ENCODE measurements at regions not wholly inside any gene's neighbourhood (a gene's known extent, or its start where the extent isn't known, plus 50 kb on each side); places are given as distances from the start of the nearest gene placed in this dataset.
"Not testable (repeated sequence)": the region's sequence is repeated elsewhere in the genome, so short reads cannot be mapped to it uniquely, and the experiment has no call there.

- Histone ChIP-seq H3K9me3 (ENCODE audit: insufficient read depth, low read length) (no peaks in the 10 kb centered on the region), H3K79me2 (ENCODE audit: low read length) (no peaks in the 10 kb centered on the region), H3K27ac (ENCODE audit: low read length) (no peak overlapping the region), H3K4me2 (ENCODE audit: low read length) (peak overlapping the region; percentile 63), H3K4me3 (ENCODE audit: low read length) (peak overlapping the region; percentile 30; the same call in 1 of the 2 replicates), H2AFZ (ENCODE audit: low read depth, low read length) (no peak overlapping the region), H3K4me1 (ENCODE audit: low read length) (peaks cover 16% of the 10 kb centered on the region), H3K9ac (ENCODE audit: low read length) (no peak overlapping the region), H4K20me1 (ENCODE audit: insufficient read depth, low read length) (no peaks in the 10 kb centered on the region), H3K36me3 (replicated peaks; ENCODE audit: low read depth, low read length) (no peaks in the 10 kb centered on the region), H3K27me3 (ENCODE audit: low read depth, low read length) (peaks cover under 1% of the 10 kb centered on the region; the same call in 1 of the 2 replicates)
- no peak for TF ChIP-seq EZH2phosphoT487 (IDR thresholded peaks at IDR 0.05; ENCODE audit: low read depth)
- TF ChIP-seq CTCF (IDR thresholded peaks at IDR 0.05; ENCODE audit: low read depth, low read length): no peak
These were observed 208.3 kb downstream of the EXOC5 start for GRCh38 chr14:57060276-57060955.

GRCh38 chr14:57058319-57058718, 210.4 kb downstream of the EXOC5 start:
- peaks cover 16% of the 10 kb centered on the region for H3K4me1 ChIP-seq (ENCODE audit: low read length)
- H3K79me2 ChIP-seq (ENCODE audit: low read length): no peaks in the 10 kb centered on the region
- no peak overlapping the region for H3K4me2 ChIP-seq (ENCODE audit: low read length)
- H4K20me1 ChIP-seq (ENCODE audit: insufficient read depth, low read length): no peaks in the 10 kb centered on the region
- H3K9ac ChIP-seq (ENCODE audit: low read length): no peak overlapping the region
- H3K27me3 ChIP-seq (ENCODE audit: low read depth, low read length): no peaks in the 10 kb centered on the region
- H3K36me3 ChIP-seq (replicated peaks; ENCODE audit: low read depth, low read length): no peaks in the 10 kb centered on the region
- no peak overlapping the region for H3K4me3 ChIP-seq (ENCODE audit: low read length)
- H3K27ac ChIP-seq (ENCODE audit: low read length): no peak overlapping the region
- TF ChIP-seq CTCF (IDR thresholded peaks at IDR 0.05; ENCODE audit: low read depth, low read length) (no peak), EZH2phosphoT487 (IDR thresholded peaks at IDR 0.05; ENCODE audit: low read depth) (no peak)
- no peaks in the 10 kb centered on the region for H3K9me3 ChIP-seq (ENCODE audit: insufficient read depth, low read length)
- H2AFZ ChIP-seq (ENCODE audit: low read depth, low read length): no peak overlapping the region

- H3K4me3 ChIP-seq (ENCODE audit: low read length): no peak overlapping the region
These were observed 210.9 kb downstream of the EXOC5 start for GRCh38 chr14:57057803-57058202.

GRCh38 chr14:57056522-57056921, 212.2 kb downstream of the EXOC5 start:
- not testable (repeated sequence) for H3K36me3 ChIP-seq (replicated peaks; ENCODE audit: low read depth, low read length); H3K4me2 ChIP-seq (ENCODE audit: low read length); H4K20me1 ChIP-seq (ENCODE audit: insufficient read depth, low read length); H3K27me3 ChIP-seq (ENCODE audit: low read depth, low read length); H3K27ac ChIP-seq (ENCODE audit: low read length); H3K4me3 ChIP-seq (ENCODE audit: low read length); H2AFZ ChIP-seq (ENCODE audit: low read depth, low read length); H3K79me2 ChIP-seq (ENCODE audit: low read length); H3K9ac ChIP-seq (ENCODE audit: low read length); H3K9me3 ChIP-seq (ENCODE audit: insufficient read depth, low read length)
- peaks cover 16% of the 10 kb centered on the region for H3K4me1 ChIP-seq (ENCODE audit: low read length)

More at GRCh38 chr14:57057803-57058202, 210.9 kb downstream of the EXOC5 start:
- H2AFZ ChIP-seq (ENCODE audit: low read depth, low read length): no peak overlapping the region
- H3K9me3 ChIP-seq (ENCODE audit: insufficient read depth, low read length): no peaks in the 10 kb centered on the region
- TF ChIP-seq EZH2phosphoT487 (IDR thresholded peaks at IDR 0.05; ENCODE audit: low read depth): no peak
- no peak overlapping the region for H3K9ac ChIP-seq (ENCODE audit: low read length)
- H3K79me2 ChIP-seq (ENCODE audit: low read length): no peaks in the 10 kb centered on the region
- H3K4me2 ChIP-seq (ENCODE audit: low read length): no peak overlapping the region
- H3K36me3 ChIP-seq (replicated peaks; ENCODE audit: low read depth, low read length): no peaks in the 10 kb centered on the region
- no peaks in the 10 kb centered on the region for H4K20me1 ChIP-seq (ENCODE audit: insufficient read depth, low read length)
- no peak overlapping the region for H3K27ac ChIP-seq (ENCODE audit: low read length)
- H3K27me3 ChIP-seq (ENCODE audit: low read depth, low read length): no peaks in the 10 kb centered on the region
- peaks cover 16% of the 10 kb centered on the region for H3K4me1 ChIP-seq (ENCODE audit: low read length)

- H2AFZ ChIP-seq (ENCODE audit: low read depth, low read length): no peak overlapping the region
- H3K27me3 ChIP-seq (ENCODE audit: low read depth, low read length): no peaks in the 10 kb centered on the region
- no peak overlapping the region for H3K4me2 ChIP-seq (ENCODE audit: low read length)
- H4K20me1 ChIP-seq (ENCODE audit: insufficient read depth, low read length): no peaks in the 10 kb centered on the region
- H3K9me3 ChIP-seq (ENCODE audit: insufficient read depth, low read length): no peaks in the 10 kb centered on the region
- H3K27ac ChIP-seq (ENCODE audit: low read length): no peak overlapping the region
- no peak overlapping the region for H3K4me3 ChIP-seq (ENCODE audit: low read length)
- TF ChIP-seq CTCF (IDR thresholded peaks at IDR 0.05; ENCODE audit: low read depth, low read length) (no peak), EZH2phosphoT487 (IDR thresholded peaks at IDR 0.05; ENCODE audit: low read depth) (no peak)
- no peaks in the 10 kb centered on the region for H3K79me2 ChIP-seq (ENCODE audit: low read length)
- H3K9ac ChIP-seq (ENCODE audit: low read length): no peak overlapping the region
- H3K4me1 ChIP-seq (ENCODE audit: low read length): no peaks in the 10 kb centered on the region
- H3K36me3 ChIP-seq (replicated peaks; ENCODE audit: low read depth, low read length): no peaks in the 10 kb centered on the region
These were observed 215.9 kb downstream of the EXOC5 start for GRCh38 chr14:57052705-57053302.

Data from OCI-LY3 (cell line).